Nephron (organoid): ENCODE measurements at regions not wholly inside any gene's neighbourhood (a gene's known extent, or its start where the extent isn't known, plus 50 kb on each side); places are given as distances from the start of the nearest gene placed in this dataset.

Experiments used
- H3K27ac Mint-ChIP-seq, 3 experiments: 2 replicates each; pipeline ENCODE4 v1.8.0; 2020; ENCODE audit warnings: mixed read lengths in 3 of 3, mild to moderate bottlenecking in 2 of 3, moderate library complexity in 1 of 3
- H3K27me3 Mint-ChIP-seq: 2 replicates; pipeline ENCODE4 v1.8.0; 2021; ENCODE audit warnings: low read depth, mild to moderate bottlenecking, moderate library complexity, mixed read lengths
- H3K36me3 Mint-ChIP-seq: 2 replicates; pipeline ENCODE4 v1.8.0; 2020; ENCODE audit warnings: low read depth, mixed read lengths
- H3K4me1 Mint-ChIP-seq: 2 replicates; pipeline ENCODE4 v1.8.0; 2020; ENCODE audit warnings: mixed read lengths
- H3K4me3 Mint-ChIP-seq, 3 experiments: 2 replicates each; pipeline ENCODE4 v1.8.0; 2020; ENCODE audit warnings: mild to moderate bottlenecking in 3 of 3, mixed read lengths in 3 of 3, moderate library complexity in 2 of 3
- H3K9me3 Mint-ChIP-seq: 2 replicates; pipeline ENCODE4 v1.8.0; 2020; ENCODE audit warnings: mixed read lengths
- CTCF ChIP-seq, 3 experiments: fragments of 200-600 bp; sonication (generic); IDR thresholded peaks; one replicate each; pipeline ENCODE4 v1.5.0; 2021; ENCODE audit warnings: antibody characterized with exemption in 3 of 3; ENCODE audit not compliant: unreplicated experiment in 3 of 3

GRCh38 chr3:14307656-14308302 is 94.6 kb upstream of the SLC6A6 start:
- H3K27me3 Mint-ChIP-seq = peaks cover 50% of the 10 kb centered on the region
- H3K27ac Mint-ChIP-seq = no peak overlapping the region
- no peak overlapping the region for H3K4me3 Mint-ChIP-seq
- H3K36me3 Mint-ChIP-seq = no peaks in the 10 kb centered on the region
- peaks cover 5% of the 10 kb centered on the region for H3K4me1 Mint-ChIP-seq
- no peak for TF ChIP-seq CTCF (IDR thresholded peaks at IDR 0.05; ENCODE audit: unreplicated experiment in 3 of 3)
- peaks cover 2% of the 10 kb centered on the region for H3K9me3 Mint-ChIP-seq

DNA sequence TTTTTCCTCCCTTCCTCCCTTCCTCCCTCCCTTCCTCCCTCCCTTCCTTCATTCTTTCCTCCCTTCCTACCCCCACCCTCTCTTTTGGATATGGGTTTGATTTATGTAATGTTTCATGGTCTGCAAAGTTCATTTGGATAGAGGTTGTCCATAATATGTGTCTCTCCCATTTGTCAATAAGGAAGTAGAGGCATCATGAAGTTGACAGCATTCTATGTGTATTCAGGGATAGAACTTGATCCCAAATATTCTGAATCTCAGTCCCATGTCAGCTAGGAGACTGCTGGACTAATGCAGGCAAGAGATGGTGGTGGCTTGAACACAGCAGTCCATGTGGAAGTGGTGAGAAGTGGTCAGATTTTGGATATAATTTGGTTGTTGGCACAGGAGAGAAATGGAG is 90.7 kb upstream of the SLC6A6 start:
- peaks cover 4% of the 10 kb centered on the region for H3K9me3 Mint-ChIP-seq
- H3K4me1 Mint-ChIP-seq = no peaks in the 10 kb centered on the region
- H3K27ac Mint-ChIP-seq = no peak overlapping the region
- no peak overlapping the region for H3K4me3 Mint-ChIP-seq
- no peaks in the 10 kb centered on the region for H3K36me3 Mint-ChIP-seq
- H3K27me3 Mint-ChIP-seq = peaks cover 51% of the 10 kb centered on the region
- TF ChIP-seq CTCF (IDR thresholded peaks at IDR 0.05; ENCODE audit: unreplicated experiment in 3 of 3) = no peak

- Mint-ChIP-seq H3K9me3 (peaks cover 4% of the 10 kb centered on the region), H3K27me3 (peaks cover 49% of the 10 kb centered on the region), H3K36me3 (no peaks in the 10 kb centered on the region), H3K27ac (no peak overlapping the region), H3K4me1 (no peaks in the 10 kb centered on the region), H3K4me3 (no peak overlapping the region)
- TF ChIP-seq CTCF (IDR thresholded peaks at IDR 0.05; ENCODE audit: unreplicated experiment in 3 of 3) = no peak
These were observed 90.0 kb upstream of the SLC6A6 start for GRCh38 chr3:14312375-14312774.

DNA sequence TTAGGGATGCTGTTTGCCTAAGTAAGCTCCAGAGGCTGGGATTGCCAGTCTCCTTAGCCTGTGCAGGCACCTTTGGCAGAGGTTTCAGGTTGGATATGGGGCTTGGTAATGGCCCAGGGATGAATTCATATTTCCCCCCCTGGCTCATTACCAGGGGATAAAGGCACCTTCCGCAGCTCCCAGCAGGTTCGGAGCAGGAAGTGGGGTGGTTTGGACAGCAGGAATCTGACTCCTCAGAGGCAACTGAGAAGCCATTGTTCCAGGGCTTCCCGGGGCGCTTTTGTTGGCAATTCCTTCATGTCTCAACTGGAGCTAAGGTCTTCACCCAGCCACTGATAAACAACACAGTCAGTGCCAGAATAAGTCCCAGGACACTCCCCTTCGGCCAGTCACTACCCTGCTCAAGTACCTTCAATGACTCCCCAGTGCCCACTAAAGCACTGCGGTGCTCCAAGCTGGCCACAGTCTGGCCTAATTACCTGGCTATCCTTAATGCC is 85.3 kb upstream of the SLC6A6 start:
- Mint-ChIP-seq H3K4me1 (no peaks in the 10 kb centered on the region), H3K9me3 (peaks cover 5% of the 10 kb centered on the region)

DNA sequence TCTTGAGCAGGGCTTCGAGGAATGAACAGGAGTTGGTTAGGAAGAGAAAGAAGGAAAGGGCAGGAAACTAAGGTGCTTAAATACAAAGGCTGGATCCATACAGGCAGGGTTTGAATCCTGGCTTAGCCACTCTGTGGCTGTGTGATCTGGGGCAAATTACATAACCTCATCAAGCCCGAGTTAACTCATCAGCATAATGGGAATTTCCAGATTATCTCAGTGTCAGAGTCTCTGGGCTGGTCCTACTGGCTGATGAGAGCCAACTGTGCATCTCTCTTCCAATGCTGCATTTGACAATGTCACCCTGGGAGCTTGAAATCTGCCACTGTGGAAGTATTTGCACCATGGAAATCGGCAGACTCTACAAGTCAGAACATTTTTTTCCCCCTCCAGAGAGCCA is 83.8 kb upstream of the SLC6A6 start:
- no peak for TF ChIP-seq CTCF (IDR thresholded peaks at IDR 0.05; ENCODE audit: unreplicated experiment in 3 of 3)
- H3K36me3 Mint-ChIP-seq = no peaks in the 10 kb centered on the region

More for the DNA sequence above, 85.3 kb upstream of the SLC6A6 start:
- no peak for TF ChIP-seq CTCF (IDR thresholded peaks at IDR 0.05; ENCODE audit: unreplicated experiment in 3 of 3)
- Mint-ChIP-seq H3K4me3 (no peak overlapping the region), H3K27me3 (peaks cover 49% of the 10 kb centered on the region), H3K36me3 (no peaks in the 10 kb centered on the region), H3K27ac (no peak overlapping the region)

DNA sequence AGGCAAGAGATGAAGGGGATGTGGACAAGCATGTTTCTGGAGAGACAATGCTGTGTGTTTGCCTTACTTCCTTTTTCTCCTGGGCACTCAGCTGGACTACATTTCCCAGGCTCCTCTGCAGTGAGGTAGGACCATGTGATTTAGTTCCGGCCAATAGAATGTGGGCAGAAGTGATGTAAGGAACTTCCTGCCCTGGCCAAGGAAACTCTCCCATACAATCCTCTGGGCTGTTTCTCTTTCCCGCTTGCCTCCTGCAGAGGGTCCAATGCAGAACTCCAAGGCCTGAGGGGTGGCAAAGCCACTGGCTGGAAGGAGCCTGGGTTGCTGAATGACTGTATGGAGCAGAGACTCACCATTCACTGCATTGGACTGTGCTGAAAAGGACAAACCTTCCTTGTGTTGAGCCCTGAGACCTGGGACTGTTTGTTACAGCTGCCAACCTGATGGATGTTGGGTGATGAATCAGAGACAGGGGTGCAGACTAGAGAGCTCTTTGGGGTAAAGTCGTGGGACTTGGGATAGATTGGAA is 82.7 kb upstream of the SLC6A6 start:
- peaks cover 44% of the 10 kb centered on the region for H3K27me3 Mint-ChIP-seq
- H3K9me3 Mint-ChIP-seq = peaks cover 3% of the 10 kb centered on the region
- H3K36me3 Mint-ChIP-seq = no peaks in the 10 kb centered on the region
- no peak for TF ChIP-seq CTCF (IDR thresholded peaks at IDR 0.05; ENCODE audit: unreplicated experiment in 3 of 3)
- peak overlapping the region in 1 of 3 experiments; percentile 67 for H3K4me3 Mint-ChIP-seq
- H3K4me1 Mint-ChIP-seq = peaks cover 24% of the 10 kb centered on the region
- H3K27ac Mint-ChIP-seq = peak overlapping the region in 1 of 3 experiments; percentile 46

More for the DNA sequence above, 83.8 kb upstream of the SLC6A6 start:
- H3K27ac Mint-ChIP-seq = no peak overlapping the region
- peaks cover 48% of the 10 kb centered on the region for H3K27me3 Mint-ChIP-seq
- H3K4me1 Mint-ChIP-seq = peaks cover 14% of the 10 kb centered on the region
- H3K4me3 Mint-ChIP-seq = no peak overlapping the region
- H3K9me3 Mint-ChIP-seq = peaks cover 3% of the 10 kb centered on the region
